ENCODE measurements at regions not wholly inside any gene's neighbourhood (a gene's known extent, or its start where the extent isn't known, plus 50 kb on each side); places are given as distances from the start of the nearest gene placed in this dataset.

- Mint-ChIP-seq H3K9me3 (no peaks in the 10 kb centered on the region), H3K27me3 (peaks cover 28% of the 10 kb centered on the region), H3K27ac (no peak overlapping the region), H3K4me1 (ENCODE audit: low read depth) (no peaks in the 10 kb centered on the region), H3K36me3 (ENCODE audit: low read depth) (no peaks in the 10 kb centered on the region), H3K4me3 (no peak overlapping the region)
Measured at GRCh38 chr5:74146796-74147195, 493.7 kb downstream of the ENC1 start.

GRCh38 chr5:74145951-74146350 is 494.6 kb downstream of the ENC1 start:
- H3K36me3 Mint-ChIP-seq (ENCODE audit: low read depth): no peaks in the 10 kb centered on the region
- H3K4me1 Mint-ChIP-seq (ENCODE audit: low read depth): no peaks in the 10 kb centered on the region
- H3K4me3 Mint-ChIP-seq: no peak overlapping the region
- no peaks in the 10 kb centered on the region for H3K9me3 Mint-ChIP-seq
- peaks cover 24% of the 10 kb centered on the region for H3K27me3 Mint-ChIP-seq
- no peak overlapping the region for H3K27ac Mint-ChIP-seq

GRCh38 chr5:74143721-74144330 is 496.7 kb downstream of the ENC1 start:
- Mint-ChIP-seq H3K27me3 (peaks cover 17% of the 10 kb centered on the region), H3K27ac (no peak overlapping the region), H3K4me3 (no peak overlapping the region), H3K36me3 (ENCODE audit: low read depth) (no peaks in the 10 kb centered on the region), H3K9me3 (no peaks in the 10 kb centered on the region), H3K4me1 (ENCODE audit: low read depth) (no peaks in the 10 kb centered on the region)

GRCh38 chr5:74143151-74143550 is 497.4 kb downstream of the ENC1 start:
- H3K27me3 Mint-ChIP-seq: peaks cover 15% of the 10 kb centered on the region
- H3K4me3 Mint-ChIP-seq: no peak overlapping the region
- H3K9me3 Mint-ChIP-seq: no peaks in the 10 kb centered on the region
- H3K27ac Mint-ChIP-seq: no peak overlapping the region
- H3K36me3 Mint-ChIP-seq (ENCODE audit: low read depth): no peaks in the 10 kb centered on the region
- H3K4me1 Mint-ChIP-seq (ENCODE audit: low read depth): no peaks in the 10 kb centered on the region

GRCh38 chr5:74141053-74141452 is 499.5 kb downstream of the ENC1 start:
- Mint-ChIP-seq H3K36me3 (ENCODE audit: low read depth) (no peaks in the 10 kb centered on the region), H3K4me1 (ENCODE audit: low read depth) (no peaks in the 10 kb centered on the region), H3K4me3 (no peak overlapping the region), H3K27me3 (peaks cover 19% of the 10 kb centered on the region), H3K9me3 (no peaks in the 10 kb centered on the region), H3K27ac (no peak overlapping the region)

- Mint-ChIP-seq H3K27ac (no peak overlapping the region), H3K36me3 (ENCODE audit: low read depth) (no peaks in the 10 kb centered on the region), H3K4me3 (no peak overlapping the region), H3K9me3 (no peaks in the 10 kb centered on the region), H3K4me1 (ENCODE audit: low read depth) (no peaks in the 10 kb centered on the region), H3K27me3 (peaks cover 19% of the 10 kb centered on the region)
Measured at GRCh38 chr5:74140409-74140808, 500.1 kb downstream of the ENC1 start.

GRCh38 chr5:74139589-74139988 is 500.9 kb downstream of the ENC1 start:
- H3K9me3 Mint-ChIP-seq: no peaks in the 10 kb centered on the region
- no peaks in the 10 kb centered on the region for H3K36me3 Mint-ChIP-seq (ENCODE audit: low read depth)
- H3K27me3 Mint-ChIP-seq: peaks cover 17% of the 10 kb centered on the region
- no peak overlapping the region for H3K27ac Mint-ChIP-seq
- no peaks in the 10 kb centered on the region for H3K4me1 Mint-ChIP-seq (ENCODE audit: low read depth)
- H3K4me3 Mint-ChIP-seq: no peak overlapping the region

GRCh38 chr5:74138721-74139120 is 501.8 kb downstream of the ENC1 start:
- no peaks in the 10 kb centered on the region for H3K9me3 Mint-ChIP-seq
- H3K27ac Mint-ChIP-seq: no peak overlapping the region
- H3K36me3 Mint-ChIP-seq (ENCODE audit: low read depth): no peaks in the 10 kb centered on the region
- H3K4me3 Mint-ChIP-seq: no peak overlapping the region
- H3K27me3 Mint-ChIP-seq: peaks cover 14% of the 10 kb centered on the region
- H3K4me1 Mint-ChIP-seq (ENCODE audit: low read depth): no peaks in the 10 kb centered on the region

- no peak overlapping the region for H3K27ac Mint-ChIP-seq
- H3K4me1 Mint-ChIP-seq (ENCODE audit: low read depth): no peaks in the 10 kb centered on the region
- no peak overlapping the region for H3K4me3 Mint-ChIP-seq
- H3K36me3 Mint-ChIP-seq (ENCODE audit: low read depth): no peaks in the 10 kb centered on the region
- H3K9me3 Mint-ChIP-seq: no peaks in the 10 kb centered on the region
- peaks cover 7% of the 10 kb centered on the region for H3K27me3 Mint-ChIP-seq
Measured at GRCh38 chr5:74136276-74136825, 504.2 kb downstream of the ENC1 start.

- H3K4me1 Mint-ChIP-seq (ENCODE audit: low read depth): no peaks in the 10 kb centered on the region
- no peaks in the 10 kb centered on the region for H3K36me3 Mint-ChIP-seq (ENCODE audit: low read depth)
- H3K27ac Mint-ChIP-seq: no peak overlapping the region
- no peak overlapping the region for H3K4me3 Mint-ChIP-seq
- H3K27me3 Mint-ChIP-seq: peaks cover 14% of the 10 kb centered on the region
- H3K9me3 Mint-ChIP-seq: no peaks in the 10 kb centered on the region
Measured at GRCh38 chr5:74135033-74135432, 505.5 kb downstream of the ENC1 start.

- Mint-ChIP-seq H3K36me3 (ENCODE audit: low read depth) (no peaks in the 10 kb centered on the region), H3K4me1 (ENCODE audit: low read depth) (no peaks in the 10 kb centered on the region), H3K27me3 (peaks cover 23% of the 10 kb centered on the region), H3K27ac (no peak overlapping the region), H3K9me3 (no peaks in the 10 kb centered on the region), H3K4me3 (no peak overlapping the region)
Measured at GRCh38 chr5:74132485-74132884, 506.5 kb downstream of the ARHGEF28 start.

GRCh38 chr5:74131250-74131649 is 505.3 kb downstream of the ARHGEF28 start:
- H3K36me3 Mint-ChIP-seq (ENCODE audit: low read depth): no peaks in the 10 kb centered on the region
- no peaks in the 10 kb centered on the region for H3K4me1 Mint-ChIP-seq (ENCODE audit: low read depth)
- H3K4me3 Mint-ChIP-seq: no peak overlapping the region
- no peaks in the 10 kb centered on the region for H3K9me3 Mint-ChIP-seq
- no peak overlapping the region for H3K27ac Mint-ChIP-seq
- H3K27me3 Mint-ChIP-seq: peaks cover 22% of the 10 kb centered on the region

- Mint-ChIP-seq H3K4me3 (no peak overlapping the region), H3K9me3 (no peaks in the 10 kb centered on the region), H3K36me3 (ENCODE audit: low read depth) (no peaks in the 10 kb centered on the region), H3K27ac (no peak overlapping the region), H3K27me3 (peaks cover 22% of the 10 kb centered on the region), H3K4me1 (ENCODE audit: low read depth) (no peaks in the 10 kb centered on the region)
Measured at GRCh38 chr5:74130155-74130897, 504.3 kb downstream of the ARHGEF28 start.

GRCh38 chr5:74127381-74128320 is 501.7 kb downstream of the ARHGEF28 start:
- Mint-ChIP-seq H3K4me1 (ENCODE audit: low read depth) (no peaks in the 10 kb centered on the region), H3K9me3 (no peaks in the 10 kb centered on the region), H3K36me3 (ENCODE audit: low read depth) (no peaks in the 10 kb centered on the region), H3K4me3 (no peak overlapping the region), H3K27ac (no peak overlapping the region), H3K27me3 (peaks cover 22% of the 10 kb centered on the region)

GRCh38 chr5:74126294-74126693 is 500.3 kb downstream of the ARHGEF28 start:
- H3K36me3 Mint-ChIP-seq (ENCODE audit: low read depth): no peaks in the 10 kb centered on the region
- H3K9me3 Mint-ChIP-seq: no peaks in the 10 kb centered on the region
- peaks cover 22% of the 10 kb centered on the region for H3K27me3 Mint-ChIP-seq
- H3K4me1 Mint-ChIP-seq (ENCODE audit: low read depth): no peaks in the 10 kb centered on the region
- no peak overlapping the region for H3K4me3 Mint-ChIP-seq
- no peak overlapping the region for H3K27ac Mint-ChIP-seq

Data from stimulated activated naive CD8-positive, alpha-beta T cell treated with anti-CD3 and anti-CD28 coated beads, Interleukin-15, Interleukin-2, amounts not matched to agents 100 ng/mL and 50 ng/mL, for 24 hours (primary cell).